ENCODE measurements at regions not wholly inside any gene's neighbourhood (a gene's known extent, or its start where the extent isn't known, plus 50 kb on each side); places are given as distances from the start of the nearest gene placed in this dataset.

GRCh38 chr9:91066042-91066415 is 264.4 kb downstream of the SYK start:
- no peak for TF ChIP-seq POLR2AphosphoS5 (IDR thresholded peaks at IDR 0.05)
- TF ChIP-seq CTCF (IDR thresholded peaks at IDR 0.05), result no peak

Data from breast epithelium (tissue), 3 donors.